Neutrophil (primary cell): ENCODE measurements at regions not wholly inside any gene's neighbourhood (a gene's known extent, or its start where the extent isn't known, plus 50 kb on each side); places are given as distances from the start of the nearest gene placed in this dataset.
"Not testable (repeated sequence)": the region's sequence is repeated elsewhere in the genome, so short reads cannot be mapped to it uniquely, and the experiment has no call there.

Experiments used
- H3K27ac ChIP-seq: fragments of 200-600 bp; sonication (generic); 2 replicates; pipeline ENCODE4 v1.5.1; 2016; ENCODE audit warnings: mild to moderate bottlenecking, moderate library complexity
- H3K27me3 ChIP-seq: fragments of 200-600 bp; sonication (generic); 2 replicates; pipeline ENCODE4 v1.6.0; 2016; ENCODE audit warnings: mild to moderate bottlenecking
- H3K36me3 ChIP-seq: fragments of 200-600 bp; sonication (generic); 2 replicates; pipeline ENCODE4 v1.5.1; 2017
- H3K4me1 ChIP-seq, 2 experiments: fragments of 200-600 bp in 1 of 2; sonication (generic) in 1 of 2; 1 replicate in 1 of 2; 2 replicates in 1 of 2; pipeline versions ENCODE4 v1.5.1 to v1.6.1; 2013 to 2016; ENCODE audit warnings: low read depth in 1 of 2, low read length in 1 of 2, mild to moderate bottlenecking in 1 of 2, moderate library complexity in 1 of 2; ENCODE audit not compliant: control insufficient read depth in 1 of 2, insufficient read depth in 1 of 2
- H3K4me3 ChIP-seq, 2 experiments: fragments of 200-600 bp in 1 of 2; sonication (generic) in 1 of 2; 1 replicate in 1 of 2; 2 replicates in 1 of 2; pipeline ENCODE4 v1.5.1; 2013 to 2016; ENCODE audit warnings: low read depth in 1 of 2, low read length in 1 of 2, mild to moderate bottlenecking in 1 of 2, moderate library complexity in 1 of 2
- H3K9me3 ChIP-seq: fragments of 200-600 bp; sonication (generic); 2 replicates; pipeline ENCODE4 v1.5.1; 2016
- TF ChIP-seq, protein P1 (sequence below): fragments of 200-600 bp; sonication (generic); IDR thresholded peaks from 2 replicates; pipeline ENCODE4 v1.5.1; 2016; ENCODE audit warnings: antibody characterized with exemption

DNA sequence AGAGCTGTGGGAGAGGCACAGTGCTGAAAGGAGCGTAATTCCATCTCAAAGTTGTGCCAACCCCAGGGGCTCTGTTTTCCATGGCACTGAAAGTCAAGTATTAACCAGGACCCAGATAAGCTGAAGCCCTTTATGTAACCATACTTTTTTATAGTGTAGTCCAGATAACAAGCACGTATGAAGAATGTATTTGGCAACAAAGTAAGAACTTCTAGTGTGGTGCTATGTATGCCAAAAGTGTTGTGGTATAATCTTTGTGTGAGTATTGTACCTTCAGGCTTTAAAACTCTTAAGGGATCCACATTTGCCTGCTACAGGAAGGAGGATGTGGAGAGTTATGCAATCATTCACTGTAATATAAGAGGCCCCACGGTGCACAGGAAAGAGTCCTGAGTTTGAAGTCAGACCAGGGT is 129.4 kb downstream of the IBTK start:
- Histone ChIP-seq H3K36me3 (no peaks in the 10 kb centered on the region), H3K27me3 (no peaks in the 10 kb centered on the region), H3K27ac (no peak overlapping the region), H3K9me3 (no peaks in the 10 kb centered on the region), H3K4me1 (peaks cover 4 to 6% of the 10 kb centered on the region in 2 experiments), H3K4me3 (no peak overlapping the region)
- TF ChIP-seq, protein P1, sequence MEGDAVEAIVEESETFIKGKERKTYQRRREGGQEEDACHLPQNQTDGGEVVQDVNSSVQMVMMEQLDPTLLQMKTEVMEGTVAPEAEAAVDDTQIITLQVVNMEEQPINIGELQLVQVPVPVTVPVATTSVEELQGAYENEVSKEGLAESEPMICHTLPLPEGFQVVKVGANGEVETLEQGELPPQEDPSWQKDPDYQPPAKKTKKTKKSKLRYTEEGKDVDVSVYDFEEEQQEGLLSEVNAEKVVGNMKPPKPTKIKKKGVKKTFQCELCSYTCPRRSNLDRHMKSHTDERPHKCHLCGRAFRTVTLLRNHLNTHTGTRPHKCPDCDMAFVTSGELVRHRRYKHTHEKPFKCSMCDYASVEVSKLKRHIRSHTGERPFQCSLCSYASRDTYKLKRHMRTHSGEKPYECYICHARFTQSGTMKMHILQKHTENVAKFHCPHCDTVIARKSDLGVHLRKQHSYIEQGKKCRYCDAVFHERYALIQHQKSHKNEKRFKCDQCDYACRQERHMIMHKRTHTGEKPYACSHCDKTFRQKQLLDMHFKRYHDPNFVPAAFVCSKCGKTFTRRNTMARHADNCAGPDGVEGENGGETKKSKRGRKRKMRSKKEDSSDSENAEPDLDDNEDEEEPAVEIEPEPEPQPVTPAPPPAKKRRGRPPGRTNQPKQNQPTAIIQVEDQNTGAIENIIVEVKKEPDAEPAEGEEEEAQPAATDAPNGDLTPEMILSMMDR, result no peak

DNA sequence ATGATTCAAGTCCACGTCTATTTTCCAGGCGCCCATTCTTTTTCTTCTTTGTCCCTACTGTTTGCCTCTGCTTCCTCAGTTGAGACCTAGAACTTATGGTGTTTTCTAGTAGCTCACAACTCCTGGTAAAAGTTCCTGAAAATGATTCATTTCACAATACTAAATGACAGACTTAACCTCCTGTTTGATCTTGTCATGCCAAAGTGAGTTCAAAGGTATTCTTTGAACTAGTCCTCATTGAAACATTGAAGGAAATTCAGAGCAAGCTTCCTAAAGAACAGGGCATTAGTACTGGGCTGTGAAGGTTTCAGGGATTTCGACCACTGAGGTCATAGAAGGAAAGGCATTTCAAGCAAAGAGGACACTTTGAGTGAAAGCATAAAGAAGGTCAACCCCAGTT is 132.8 kb downstream of the IBTK start:
- Histone ChIP-seq H3K4me3 (no peak overlapping the region), H3K9me3 (no peaks in the 10 kb centered on the region), H3K27ac (no peak overlapping the region), H3K4me1 (peaks cover 4 to 6% of the 10 kb centered on the region in 2 experiments), H3K36me3 (no peaks in the 10 kb centered on the region), H3K27me3 (no peaks in the 10 kb centered on the region)
- TF ChIP-seq, protein P1, result no peak

DNA sequence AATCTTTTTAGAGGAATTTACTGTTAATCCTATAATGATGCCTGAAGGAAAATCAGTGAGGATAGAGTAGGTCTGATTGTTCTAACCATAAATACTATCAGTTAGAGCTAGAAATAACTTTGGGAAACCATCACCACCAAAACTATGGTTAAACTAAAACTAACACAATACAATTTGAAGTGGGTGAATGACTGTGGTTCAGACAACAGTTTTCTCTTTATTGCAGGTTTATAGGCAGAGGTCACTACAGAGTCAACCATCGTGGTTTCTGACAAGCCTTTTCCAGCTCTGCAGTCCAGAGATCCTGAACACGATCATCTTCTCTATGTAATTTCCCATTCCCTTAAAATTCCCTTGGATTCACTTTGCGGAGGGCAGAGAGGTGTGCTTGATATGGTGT is 134.3 kb downstream of the IBTK start:
- no peaks in the 10 kb centered on the region for H3K27me3 ChIP-seq
- no peak overlapping the region for H3K27ac ChIP-seq
- no peak overlapping the region for H3K4me3 ChIP-seq
- no peaks in the 10 kb centered on the region for H3K9me3 ChIP-seq
- H3K4me1 ChIP-seq, result peaks cover 2 to 3% of the 10 kb centered on the region in 2 experiments
- H3K36me3 ChIP-seq, result no peaks in the 10 kb centered on the region
- TF ChIP-seq, protein P1, result no peak

DNA sequence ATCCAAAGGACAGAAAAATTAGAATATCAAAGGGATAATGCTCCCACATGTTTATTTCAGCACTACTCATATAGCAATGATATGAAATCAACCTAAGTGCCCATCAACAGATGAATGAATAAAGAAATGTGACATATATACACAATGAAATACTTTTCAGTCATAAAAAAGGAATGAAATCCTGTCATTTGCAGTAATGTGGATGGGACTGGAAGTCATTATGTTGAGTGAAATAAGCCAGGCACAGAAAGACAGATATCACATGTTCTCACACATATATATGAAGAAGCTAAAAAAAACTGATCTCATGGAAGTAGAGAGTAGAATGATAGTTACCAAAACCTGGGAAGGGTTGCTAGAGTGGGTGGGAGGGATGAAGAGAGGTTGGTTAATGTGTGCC is 135.7 kb downstream of the IBTK start:
- H3K27me3 ChIP-seq, result no peaks in the 10 kb centered on the region
- no peaks in the 10 kb centered on the region for H3K9me3 ChIP-seq
- no peak overlapping the region for H3K4me3 ChIP-seq
- no peak overlapping the region for H3K27ac ChIP-seq
- no peaks in the 10 kb centered on the region for H3K36me3 ChIP-seq
- TF ChIP-seq, protein P1, result no peak
- no peaks in the 10 kb centered on the region for H3K4me1 ChIP-seq

DNA sequence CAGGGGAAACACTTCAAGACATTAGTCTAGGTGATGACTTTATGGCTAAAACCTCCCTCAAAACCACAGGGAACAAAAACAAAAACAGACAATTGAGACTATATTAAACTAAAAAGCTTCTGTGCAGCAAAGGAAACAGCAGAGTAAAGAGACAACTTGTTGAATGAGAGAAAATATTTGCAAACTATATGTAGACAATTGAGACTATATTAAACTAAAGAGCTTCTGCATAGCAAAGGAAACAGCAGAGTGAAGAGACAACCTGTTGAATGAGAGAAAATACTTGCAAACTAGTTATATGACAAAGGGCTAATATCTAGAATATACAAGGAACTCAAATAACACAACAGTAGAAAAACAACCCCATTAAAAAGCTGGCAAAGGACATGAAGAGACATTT is 136.4 kb downstream of the IBTK start:
- no peak overlapping the region for H3K4me3 ChIP-seq

DNA sequence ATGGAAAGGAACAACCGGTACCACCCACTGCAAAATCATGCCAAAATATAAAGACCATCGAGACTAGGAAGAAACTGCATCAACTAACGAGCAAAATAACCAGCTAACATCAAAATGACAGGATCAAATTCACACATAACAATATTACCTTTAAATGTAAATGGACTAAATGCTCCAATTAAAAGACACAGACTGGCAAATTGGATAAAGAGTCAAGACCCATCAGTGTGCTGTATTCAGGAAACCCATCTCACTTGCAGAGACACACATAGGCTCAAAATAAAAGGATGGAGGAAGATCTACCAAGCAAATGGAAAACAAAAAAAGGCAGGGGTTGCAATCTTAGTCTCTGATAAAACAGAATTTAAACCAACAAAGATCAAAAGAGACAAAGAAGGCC is 144.4 kb downstream of the IBTK start:
- not testable (repeated sequence) for H3K9me3 ChIP-seq, H3K36me3 ChIP-seq, H3K27ac ChIP-seq, H3K27me3 ChIP-seq, H3K4me3 ChIP-seq, H3K4me1 ChIP-seq

More for the DNA sequence above, 136.4 kb downstream of the IBTK start:
- H3K27ac ChIP-seq, result no peak overlapping the region
- H3K9me3 ChIP-seq, result no peaks in the 10 kb centered on the region
- H3K4me1 ChIP-seq, result no peaks in the 10 kb centered on the region
- no peaks in the 10 kb centered on the region for H3K27me3 ChIP-seq
- no peaks in the 10 kb centered on the region for H3K36me3 ChIP-seq
- TF ChIP-seq, protein P1, result no peak

DNA sequence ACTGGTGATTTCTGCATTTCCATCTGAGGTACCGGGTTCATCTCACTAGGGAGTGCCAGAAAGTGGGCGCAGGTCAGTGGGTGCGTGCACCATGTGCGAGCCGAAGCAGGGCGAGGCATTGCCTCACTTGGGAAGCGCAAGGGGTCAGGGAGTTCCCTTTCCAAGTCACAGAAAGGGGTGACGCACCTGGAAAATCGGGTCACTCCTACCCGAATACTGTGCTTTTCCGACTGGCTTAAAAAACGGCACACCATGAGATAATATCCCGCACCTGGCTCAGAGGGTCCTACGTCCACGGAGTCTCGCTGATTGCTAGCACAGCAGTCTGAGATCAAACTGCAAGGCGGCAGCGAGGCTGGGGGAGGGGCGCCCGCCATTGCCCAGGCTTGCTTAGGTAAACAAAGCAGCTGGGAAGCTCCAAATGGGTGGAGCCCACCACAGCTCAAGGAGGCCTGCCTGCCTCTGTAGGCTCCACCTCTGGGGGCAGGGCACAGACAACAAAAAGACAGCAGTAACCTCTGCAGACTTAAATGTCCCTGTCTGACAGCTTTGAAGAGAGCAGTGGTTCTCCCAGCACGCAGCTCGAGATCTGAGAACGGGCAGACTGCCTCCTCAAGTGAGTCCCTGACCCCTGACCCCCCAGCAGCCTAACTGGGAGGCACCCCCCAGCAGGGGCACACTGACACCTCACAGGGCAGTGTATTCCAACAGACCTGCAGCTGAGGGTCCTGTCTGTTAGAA is 146.0 kb downstream of the IBTK start:
- not testable (repeated sequence) for H3K36me3 ChIP-seq, H3K27me3 ChIP-seq, H3K4me3 ChIP-seq, H3K27ac ChIP-seq, H3K4me1 ChIP-seq, H3K9me3 ChIP-seq

DNA sequence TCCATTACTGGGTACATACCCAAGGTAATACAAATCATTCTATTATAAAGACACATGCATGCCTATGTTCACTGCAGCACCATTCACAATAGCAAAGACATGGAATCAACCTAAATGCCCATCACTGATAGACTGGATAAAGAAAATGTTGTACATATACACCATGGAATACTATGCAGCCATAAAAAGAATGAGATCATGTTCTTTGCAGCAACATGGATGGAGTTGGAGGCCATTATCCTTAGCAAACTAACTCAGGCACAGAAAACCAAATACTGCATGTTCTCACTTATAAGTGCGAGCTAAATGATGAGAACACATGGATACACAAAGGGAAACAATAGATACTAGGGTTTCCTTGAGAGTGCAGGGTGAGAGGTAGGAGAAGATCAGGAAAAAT is 146.8 kb downstream of the IBTK start:
- not testable (repeated sequence) for H3K27me3 ChIP-seq, H3K4me1 ChIP-seq, H3K36me3 ChIP-seq, H3K4me3 ChIP-seq, H3K27ac ChIP-seq, H3K9me3 ChIP-seq
